ENCODE measurements at regions not wholly inside any gene's neighbourhood (a gene's known extent, or its start where the extent isn't known, plus 50 kb on each side); places are given as distances from the start of the nearest gene placed in this dataset.

GRCh38 chr4:59094505-59094904, 1984.3 kb upstream of the IGFBP7 start:
- TF ChIP-seq TAF1 (IDR thresholded peaks at IDR 0.05; ENCODE audit: low read depth), result no peak

DNA sequence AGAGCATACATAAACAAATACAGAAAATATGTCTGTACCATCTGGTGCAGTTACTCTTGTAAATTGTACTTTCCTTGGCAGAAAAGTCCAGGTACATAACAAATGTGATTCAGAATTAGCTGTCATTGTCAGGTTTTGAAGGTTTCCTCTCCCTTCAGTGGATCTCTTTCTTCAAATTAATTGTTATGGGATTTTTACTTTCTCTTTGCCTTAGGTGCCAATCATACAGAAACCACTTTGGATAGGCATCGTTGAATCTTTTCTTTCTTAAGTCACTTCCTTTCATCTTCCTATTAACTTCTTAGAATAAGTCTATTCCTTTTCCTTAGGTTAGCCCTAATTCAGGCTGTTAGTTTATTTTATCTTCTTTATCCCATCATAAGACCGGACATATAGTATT, 1992.1 kb upstream of the IGFBP7 start:
- no peak for TF ChIP-seq YY1 (IDR thresholded peaks at IDR 0.05; ENCODE audit: low read depth)
- no peak for TF ChIP-seq TEAD4 (IDR thresholded peaks at IDR 0.05)
- TF ChIP-seq NFIC (IDR thresholded peaks at IDR 0.05), result no peak
- no peak for TF ChIP-seq ZBTB7A (IDR thresholded peaks at IDR 0.05; ENCODE audit: low read depth)
- TF ChIP-seq CEBPB (IDR thresholded peaks at IDR 0.05), result no peak
- no peak for TF ChIP-seq EP300 (IDR thresholded peaks at IDR 0.05; ENCODE audit: borderline replicate concordance)

GRCh38 chr4:59120287-59120814, 2010.2 kb upstream of the IGFBP7 start:
- no peak for TF ChIP-seq YY1 (IDR thresholded peaks at IDR 0.05; ENCODE audit: low read depth)
- TF ChIP-seq EP300 (IDR thresholded peaks at IDR 0.05; ENCODE audit: borderline replicate concordance), result no peak
- TF ChIP-seq, protein P1, sequence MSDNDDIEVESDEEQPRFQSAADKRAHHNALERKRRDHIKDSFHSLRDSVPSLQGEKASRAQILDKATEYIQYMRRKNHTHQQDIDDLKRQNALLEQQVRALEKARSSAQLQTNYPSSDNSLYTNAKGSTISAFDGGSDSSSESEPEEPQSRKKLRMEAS (IDR thresholded peaks at IDR 0.05), result no peak
- TF ChIP-seq EGR1 (IDR thresholded peaks at IDR 0.05), result no peak
- TF ChIP-seq CEBPB (IDR thresholded peaks at IDR 0.05), result no peak

GRCh38 chr4:59122626-59123025, 2012.4 kb upstream of the IGFBP7 start:
- TF ChIP-seq ZBTB7A (IDR thresholded peaks at IDR 0.05; ENCODE audit: low read depth) (no peak), TAF1 (IDR thresholded peaks at IDR 0.05; ENCODE audit: low read depth) (no peak), TEAD4 (IDR thresholded peaks at IDR 0.05) (no peak), CEBPB (IDR thresholded peaks at IDR 0.05) (no peak), RAD21 (IDR thresholded peaks at IDR 0.05; ENCODE audit: low read depth) (no peak), EP300 (IDR thresholded peaks at IDR 0.05; ENCODE audit: borderline replicate concordance) (no peak), USF1 (IDR thresholded peaks at IDR 0.05) (no peak), EGR1 (IDR thresholded peaks at IDR 0.05) (no peak), YY1 (IDR thresholded peaks at IDR 0.05; ENCODE audit: low read depth) (no peak), FOXM1 (IDR thresholded peaks at IDR 0.05; ENCODE audit: borderline replicate concordance, low read depth) (no peak), NFIC (IDR thresholded peaks at IDR 0.05) (no peak), TCF12 (IDR thresholded peaks at IDR 0.05; ENCODE audit: low read depth) (no peak), CREB1 (IDR thresholded peaks at IDR 0.05; ENCODE audit: low read depth) (no peak)
- TF ChIP-seq, protein P2, sequence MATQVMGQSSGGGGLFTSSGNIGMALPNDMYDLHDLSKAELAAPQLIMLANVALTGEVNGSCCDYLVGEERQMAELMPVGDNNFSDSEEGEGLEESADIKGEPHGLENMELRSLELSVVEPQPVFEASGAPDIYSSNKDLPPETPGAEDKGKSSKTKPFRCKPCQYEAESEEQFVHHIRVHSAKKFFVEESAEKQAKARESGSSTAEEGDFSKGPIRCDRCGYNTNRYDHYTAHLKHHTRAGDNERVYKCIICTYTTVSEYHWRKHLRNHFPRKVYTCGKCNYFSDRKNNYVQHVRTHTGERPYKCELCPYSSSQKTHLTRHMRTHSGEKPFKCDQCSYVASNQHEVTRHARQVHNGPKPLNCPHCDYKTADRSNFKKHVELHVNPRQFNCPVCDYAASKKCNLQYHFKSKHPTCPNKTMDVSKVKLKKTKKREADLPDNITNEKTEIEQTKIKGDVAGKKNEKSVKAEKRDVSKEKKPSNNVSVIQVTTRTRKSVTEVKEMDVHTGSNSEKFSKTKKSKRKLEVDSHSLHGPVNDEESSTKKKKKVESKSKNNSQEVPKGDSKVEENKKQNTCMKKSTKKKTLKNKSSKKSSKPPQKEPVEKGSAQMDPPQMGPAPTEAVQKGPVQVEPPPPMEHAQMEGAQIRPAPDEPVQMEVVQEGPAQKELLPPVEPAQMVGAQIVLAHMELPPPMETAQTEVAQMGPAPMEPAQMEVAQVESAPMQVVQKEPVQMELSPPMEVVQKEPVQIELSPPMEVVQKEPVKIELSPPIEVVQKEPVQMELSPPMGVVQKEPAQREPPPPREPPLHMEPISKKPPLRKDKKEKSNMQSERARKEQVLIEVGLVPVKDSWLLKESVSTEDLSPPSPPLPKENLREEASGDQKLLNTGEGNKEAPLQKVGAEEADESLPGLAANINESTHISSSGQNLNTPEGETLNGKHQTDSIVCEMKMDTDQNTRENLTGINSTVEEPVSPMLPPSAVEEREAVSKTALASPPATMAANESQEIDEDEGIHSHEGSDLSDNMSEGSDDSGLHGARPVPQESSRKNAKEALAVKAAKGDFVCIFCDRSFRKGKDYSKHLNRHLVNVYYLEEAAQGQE (IDR thresholded peaks at IDR 0.05; ENCODE audit: low read depth), result no peak
- TF ChIP-seq, protein P1 (IDR thresholded peaks at IDR 0.05), result no peak

- TF ChIP-seq YY1 (IDR thresholded peaks at IDR 0.05; ENCODE audit: low read depth), result no peak
- no peak for TF ChIP-seq EP300 (IDR thresholded peaks at IDR 0.05; ENCODE audit: borderline replicate concordance)
- peak; percentile 50 for TF ChIP-seq CEBPB (IDR thresholded peaks at IDR 0.05)
- no peak for TF ChIP-seq TAF1 (IDR thresholded peaks at IDR 0.05; ENCODE audit: low read depth)
- TF ChIP-seq, protein P2 (IDR thresholded peaks at IDR 0.05; ENCODE audit: low read depth), result no peak
- no peak for TF ChIP-seq RAD21 (IDR thresholded peaks at IDR 0.05; ENCODE audit: low read depth)
- no peak for TF ChIP-seq EGR1 (IDR thresholded peaks at IDR 0.05)
Observed at GRCh38 chr4:59126159-59126558, 2016.0 kb upstream of the IGFBP7 start.

- TF ChIP-seq TEAD4 (IDR thresholded peaks at IDR 0.05), result no peak
- TF ChIP-seq, protein P1 (IDR thresholded peaks at IDR 0.05), result no peak
- TF ChIP-seq TCF12 (IDR thresholded peaks at IDR 0.05; ENCODE audit: low read depth), result no peak
- TF ChIP-seq EP300 (IDR thresholded peaks at IDR 0.05; ENCODE audit: borderline replicate concordance), result no peak
- no peak for TF ChIP-seq TAF1 (IDR thresholded peaks at IDR 0.05; ENCODE audit: low read depth)
- TF ChIP-seq EGR1 (IDR thresholded peaks at IDR 0.05), result no peak
- TF ChIP-seq CEBPB (IDR thresholded peaks at IDR 0.05), result no peak
- no peak for TF ChIP-seq NFIC (IDR thresholded peaks at IDR 0.05)
- TF ChIP-seq CREB1 (IDR thresholded peaks at IDR 0.05; ENCODE audit: low read depth), result no peak
- no peak for TF ChIP-seq FOXM1 (IDR thresholded peaks at IDR 0.05; ENCODE audit: borderline replicate concordance, low read depth)
- no peak for TF ChIP-seq YY1 (IDR thresholded peaks at IDR 0.05; ENCODE audit: low read depth)
- TF ChIP-seq ZBTB7A (IDR thresholded peaks at IDR 0.05; ENCODE audit: low read depth), result no peak
- no peak for TF ChIP-seq RAD21 (IDR thresholded peaks at IDR 0.05; ENCODE audit: low read depth)
- no peak for TF ChIP-seq USF1 (IDR thresholded peaks at IDR 0.05)
Observed at GRCh38 chr4:59127006-59127405, 2016.8 kb upstream of the IGFBP7 start.

Data from Ishikawa (cell line).